ENCODE measurements at regions not wholly inside any gene's neighbourhood (a gene's known extent, or its start where the extent isn't known, plus 50 kb on each side); places are given as distances from the start of the nearest gene placed in this dataset.

DNA sequence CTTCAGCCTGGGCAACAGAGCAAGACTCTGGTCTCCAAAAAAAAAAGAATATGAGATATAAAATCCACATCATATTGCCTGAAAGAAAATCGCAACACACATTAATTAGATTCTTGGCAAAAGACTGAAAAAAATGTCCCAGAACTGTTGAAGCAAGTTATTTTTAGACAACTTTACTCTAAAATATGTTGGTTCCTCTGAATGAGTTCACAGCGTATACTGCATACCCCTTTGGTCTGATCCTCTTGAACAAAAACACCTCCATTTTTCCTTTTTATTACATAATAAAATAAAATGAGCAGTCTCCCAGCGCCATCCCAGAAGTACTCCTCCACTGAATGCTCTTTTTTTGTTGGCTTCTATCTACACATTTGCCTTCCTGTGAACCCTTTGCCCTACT lies 126.0 kb upstream of the TMEM170B start:
- TF ChIP-seq POLR2A (IDR thresholded peaks at IDR 0.05; ENCODE audit: low read depth, low read length) (no peak), TAF1 (IDR thresholded peaks at IDR 0.05; ENCODE audit: borderline replicate concordance, low read depth, low read length) (no peak)
